CD8-positive, alpha-beta memory T cell (primary cell): ENCODE measurements at regions not wholly inside any gene's neighbourhood (a gene's known extent, or its start where the extent isn't known, plus 50 kb on each side); places are given as distances from the start of the nearest gene placed in this dataset.

Source experiments
- CTCF ChIA-PET: fragments of 350-600 bp; sonication (Branson Sonifier 250); formaldehyde crosslinking; loops from one replicate; lab custom pipeline; 2021; ENCODE audit warnings: antibody characterized with exemption; lab: Charles Lee
- POLR2A ChIA-PET: fragments of 350-600 bp; sonication (Branson Sonifier 250); formaldehyde crosslinking; loops from one replicate; lab custom pipeline; 2021; ENCODE audit warnings: antibody characterized with exemption; lab: Charles Lee
- DNase-seq, 5 donors: peaks; one replicate each; pipeline versions ENCODE4 v3.0.0 to v3.0.0-alpha.2; 2020 to 2022; ENCODE audit warnings: mixed read lengths in 1 of 5
- H3K27ac ChIP-seq: one replicate; pipeline ENCODE4 v1.7.0; 2013; ENCODE audit warnings: low read depth, mild to moderate bottlenecking, low read length, moderate library complexity
- H3K27me3 ChIP-seq: 2 replicates; pipeline ENCODE4 v1.7.0; 2013; ENCODE audit warnings: low read length, mild to moderate bottlenecking; ENCODE audit not compliant: insufficient read depth, poor library complexity, severe bottlenecking
- H3K36me3 ChIP-seq: 2 replicates; pipeline ENCODE4 v1.7.0; 2013; ENCODE audit warnings: mild to moderate bottlenecking, low read length, moderate library complexity; ENCODE audit not compliant: insufficient read depth
- H3K4me1 ChIP-seq: 2 replicates; pipeline ENCODE4 v1.7.0; 2013; ENCODE audit warnings: mild to moderate bottlenecking, low read length, moderate library complexity; ENCODE audit not compliant: insufficient read depth
- H3K4me3 ChIP-seq: 2 replicates; pipeline ENCODE4 v1.7.0; 2013; ENCODE audit warnings: mild to moderate bottlenecking, low read length
- H3K9me3 ChIP-seq: 2 replicates; pipeline ENCODE4 v1.7.0; 2013; ENCODE audit warnings: mild to moderate bottlenecking, low read length
- H3K27ac Mint-ChIP-seq, 8 donors: one replicate each; pipeline ENCODE4 v1.8.0; 2020 to 2021; ENCODE audit warnings: mixed read lengths in 8 of 8, mild to moderate bottlenecking in 6 of 8, inconsistent platforms in 3 of 8, moderate library complexity in 3 of 8
- H3K27me3 Mint-ChIP-seq, 2 donors: one replicate each; pipeline ENCODE4 v1.8.0; 2020 to 2021; ENCODE audit warnings: mixed read lengths in 2 of 2, mild to moderate bottlenecking in 1 of 2, moderate library complexity in 1 of 2
- H3K36me3 Mint-ChIP-seq, 3 donors: one replicate each; pipeline ENCODE4 v1.8.0; 2020 to 2021; ENCODE audit warnings: mixed read lengths in 3 of 3, inconsistent platforms in 1 of 3, mild to moderate bottlenecking in 1 of 3
- H3K4me1 Mint-ChIP-seq, 3 donors: one replicate each; pipeline ENCODE4 v1.8.0; 2020 to 2021; ENCODE audit warnings: mixed read lengths in 3 of 3, inconsistent platforms in 1 of 3, mild to moderate bottlenecking in 1 of 3
- H3K4me3 Mint-ChIP-seq, 7 donors: one replicate each; pipeline ENCODE4 v1.8.0; 2020 to 2021; ENCODE audit warnings: mixed read lengths in 7 of 7, mild to moderate bottlenecking in 6 of 7, moderate library complexity in 4 of 7, inconsistent platforms in 2 of 7
- H3K9me3 Mint-ChIP-seq, 5 donors: one replicate each; pipeline ENCODE4 v1.8.0; 2020 to 2022; ENCODE audit warnings: mixed read lengths in 5 of 5, mild to moderate bottlenecking in 3 of 5, moderate library complexity in 2 of 5, inconsistent platforms in 1 of 5

- POLR2A ChIA-PET, result no interaction called here
Observed at GRCh38 chr12:107557589-107558100, 128.0 kb upstream of the PWP1 start.

GRCh38 chr12:107558141-107558815 is 127.3 kb upstream of the PWP1 start:
- CTCF ChIA-PET, result no interaction called here
- no peak overlapping the region for H3K27ac ChIP-seq
- DNase-seq, result no peak

More at GRCh38 chr12:107557589-107558100, 128.0 kb upstream of the PWP1 start:
- no peak overlapping the region for H3K27ac ChIP-seq
- no peak overlapping the region for H3K4me3 ChIP-seq
- Mint-ChIP-seq H3K4me3 (no peak overlapping the region), H3K4me1 (no peaks in the 10 kb centered on the region), H3K9me3 (no peaks in the 10 kb centered on the region), H3K27ac (no peak overlapping the region), H3K27me3 (peaks cover 0 to 4% of the 10 kb centered on the region in 2 donors), H3K36me3 (peaks cover 0 to 2% (median 0%) of the 10 kb centered on the region in 3 donors)
- H3K9me3 ChIP-seq, result no peaks in the 10 kb centered on the region
- H3K27me3 ChIP-seq, result no peaks in the 10 kb centered on the region
- CTCF ChIA-PET, result no interaction called here
- H3K4me1 ChIP-seq, result no peaks in the 10 kb centered on the region
- no peak for DNase-seq
- H3K36me3 ChIP-seq, result no peaks in the 10 kb centered on the region

GRCh38 chr12:107558816-107559382 is 126.7 kb upstream of the PWP1 start:
- Histone ChIP-seq H3K27me3 (no peaks in the 10 kb centered on the region), H3K4me1 (no peaks in the 10 kb centered on the region), H3K36me3 (no peaks in the 10 kb centered on the region), H3K9me3 (no peaks in the 10 kb centered on the region), H3K4me3 (no peak overlapping the region), H3K27ac (no peak overlapping the region)
- POLR2A ChIA-PET, result no interaction called here
- H3K36me3 Mint-ChIP-seq, result peaks cover 0 to 2% (median 0%) of the 10 kb centered on the region in 3 donors
- no peak overlapping the region for H3K4me3 Mint-ChIP-seq
- DNase-seq, result no peak
- peaks cover 0 to 5% (median 0%) of the 10 kb centered on the region in 3 donors for H3K4me1 Mint-ChIP-seq
- no peaks in the 10 kb centered on the region for H3K9me3 Mint-ChIP-seq
- H3K27me3 Mint-ChIP-seq, result peaks cover 0 to 4% of the 10 kb centered on the region in 2 donors
- CTCF ChIA-PET, result no interaction called here
- H3K27ac Mint-ChIP-seq, result no peak overlapping the region

More at GRCh38 chr12:107558141-107558815, 127.3 kb upstream of the PWP1 start:
- Histone ChIP-seq H3K4me1 (no peaks in the 10 kb centered on the region), H3K27me3 (no peaks in the 10 kb centered on the region), H3K9me3 (no peaks in the 10 kb centered on the region), H3K4me3 (no peak overlapping the region), H3K36me3 (no peaks in the 10 kb centered on the region)
- H3K36me3 Mint-ChIP-seq, result peaks cover 0 to 2% (median 0%) of the 10 kb centered on the region in 3 donors
- peaks cover 0 to 4% of the 10 kb centered on the region in 2 donors for H3K27me3 Mint-ChIP-seq
- H3K27ac Mint-ChIP-seq, result no peak overlapping the region
- no peak overlapping the region for H3K4me3 Mint-ChIP-seq
- POLR2A ChIA-PET, result no interaction called here
- H3K4me1 Mint-ChIP-seq, result peaks cover 0 to under 1% (median 0%) of the 10 kb centered on the region in 3 donors
- H3K9me3 Mint-ChIP-seq, result no peaks in the 10 kb centered on the region

- H3K27ac Mint-ChIP-seq, result peak overlapping the region in 1 of 8 donors; percentile 47
- Histone ChIP-seq H3K27me3 (no peaks in the 10 kb centered on the region), H3K36me3 (no peaks in the 10 kb centered on the region), H3K4me1 (no peaks in the 10 kb centered on the region), H3K9me3 (no peaks in the 10 kb centered on the region), H3K27ac (no peak overlapping the region), H3K4me3 (no peak overlapping the region)
- ChIA-PET POLR2A (no interaction called here), CTCF (no interaction called here)
- peaks cover 0 to 5% of the 10 kb centered on the region in 2 donors for H3K27me3 Mint-ChIP-seq
- H3K36me3 Mint-ChIP-seq, result peaks cover 0 to 2% (median 0%) of the 10 kb centered on the region in 3 donors
- H3K4me1 Mint-ChIP-seq, result peaks cover 0 to 5% (median 4%) of the 10 kb centered on the region in 3 donors
- no peak overlapping the region for H3K4me3 Mint-ChIP-seq
- H3K9me3 Mint-ChIP-seq, result no peaks in the 10 kb centered on the region
- DNase-seq, result no peak
Observed at GRCh38 chr12:107560165-107560898, 125.3 kb upstream of the PWP1 start.

DNA sequence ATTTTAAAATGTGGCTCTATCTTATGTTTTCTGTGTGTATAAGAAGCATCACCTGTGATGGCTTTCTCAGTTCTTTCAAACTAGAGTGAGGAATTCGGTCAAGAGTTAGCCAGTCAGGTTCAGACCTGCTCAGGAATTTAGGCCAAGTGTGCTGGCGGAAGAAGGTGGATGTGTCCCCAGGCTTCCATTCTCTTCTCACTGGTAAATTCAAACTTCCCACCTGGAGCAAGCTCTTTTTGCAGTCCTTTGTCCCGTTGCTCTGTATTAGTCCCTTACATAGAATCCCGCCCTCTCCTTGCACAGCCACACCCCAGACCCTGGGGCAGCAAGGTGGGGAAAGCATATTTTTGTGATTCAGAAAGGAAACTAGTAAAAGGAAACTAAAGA is 124.7 kb upstream of the PWP1 start:
- Mint-ChIP-seq H3K9me3 (no peaks in the 10 kb centered on the region), H3K36me3 (peaks cover 0 to 2% (median 0%) of the 10 kb centered on the region in 3 donors), H3K4me3 (no peak overlapping the region), H3K27me3 (peaks cover 0 to 6% of the 10 kb centered on the region in 2 donors), H3K27ac (no peak overlapping the region), H3K4me1 (peaks cover 0 to 6% (median 5%) of the 10 kb centered on the region in 3 donors)
- H3K9me3 ChIP-seq, result no peaks in the 10 kb centered on the region
- H3K27me3 ChIP-seq, result no peaks in the 10 kb centered on the region
- H3K4me1 ChIP-seq, result no peaks in the 10 kb centered on the region
- H3K27ac ChIP-seq, result no peak overlapping the region
- no peak overlapping the region for H3K4me3 ChIP-seq
- CTCF ChIA-PET, result no interaction called here
- POLR2A ChIA-PET, result no interaction called here
- H3K36me3 ChIP-seq, result no peaks in the 10 kb centered on the region
- DNase-seq, result no peak

- no peaks in the 10 kb centered on the region for H3K9me3 Mint-ChIP-seq
- H3K4me3 Mint-ChIP-seq, result no peak overlapping the region
- peaks cover 0 to 6% (median 5%) of the 10 kb centered on the region in 3 donors for H3K4me1 Mint-ChIP-seq
- Histone ChIP-seq H3K27ac (no peak overlapping the region), H3K4me3 (no peak overlapping the region), H3K27me3 (no peaks in the 10 kb centered on the region), H3K36me3 (no peaks in the 10 kb centered on the region), H3K4me1 (no peaks in the 10 kb centered on the region), H3K9me3 (no peaks in the 10 kb centered on the region)
- ChIA-PET CTCF (no interaction called here), POLR2A (no interaction called here)
- peak in 1 of 5 donors; percentile 7 for DNase-seq
- H3K27me3 Mint-ChIP-seq, result peaks cover 0 to 6% of the 10 kb centered on the region in 2 donors
- H3K36me3 Mint-ChIP-seq, result peaks cover 0 to 2% (median 1%) of the 10 kb centered on the region in 3 donors
- no peak overlapping the region for H3K27ac Mint-ChIP-seq
Observed at GRCh38 chr12:107564946-107565345, 120.7 kb upstream of the PWP1 start.

GRCh38 chr12:107565551-107565950 is 120.0 kb upstream of the PWP1 start:
- no peaks in the 10 kb centered on the region for H3K27me3 ChIP-seq
- H3K4me1 Mint-ChIP-seq, result peaks cover 0 to 6% (median 5%) of the 10 kb centered on the region in 3 donors
- CTCF ChIA-PET, result no interaction called here
- no peaks in the 10 kb centered on the region for H3K9me3 Mint-ChIP-seq
- peak overlapping the region in 1 of 8 donors; percentile 51 for H3K27ac Mint-ChIP-seq
- H3K9me3 ChIP-seq, result no peaks in the 10 kb centered on the region
- H3K36me3 Mint-ChIP-seq, result peaks cover 0 to 2% (median 1%) of the 10 kb centered on the region in 3 donors
- no peak overlapping the region for H3K27ac ChIP-seq
- H3K4me3 ChIP-seq, result no peak overlapping the region
- no peaks in the 10 kb centered on the region for H3K36me3 ChIP-seq
- H3K4me3 Mint-ChIP-seq, result no peak overlapping the region
- H3K4me1 ChIP-seq, result no peaks in the 10 kb centered on the region
- peaks cover 0 to 6% of the 10 kb centered on the region in 2 donors for H3K27me3 Mint-ChIP-seq
- POLR2A ChIA-PET, result no interaction called here
- no peak for DNase-seq
